ENCODE measurements at regions not wholly inside any gene's neighbourhood (a gene's known extent, or its start where the extent isn't known, plus 50 kb on each side); places are given as distances from the start of the nearest gene placed in this dataset.

DNA sequence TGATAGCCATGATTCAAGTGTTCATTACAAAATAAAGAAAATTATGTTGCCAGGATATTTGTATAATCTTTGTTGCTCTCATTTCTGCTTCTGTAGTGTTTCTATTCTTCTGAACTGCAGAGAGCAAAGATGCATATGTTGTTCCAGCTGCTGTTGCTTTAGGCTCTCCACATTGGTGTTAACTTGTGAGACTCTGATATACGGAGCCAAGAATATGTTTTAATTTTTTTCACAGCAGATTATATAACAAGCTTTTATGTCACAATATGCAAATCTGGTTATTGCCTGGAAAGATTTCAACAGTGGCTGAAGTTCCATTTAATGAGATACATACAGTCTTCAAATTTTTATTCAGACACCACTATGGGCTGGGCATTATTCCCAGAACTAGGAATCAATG lies 655.0 kb downstream of the GRXCR1 start:
- TF ChIP-seq GATA2 (IDR thresholded peaks at IDR 0.05; ENCODE audit: insufficient read depth, insufficient read length, low read depth, low read length): no peak
- TF ChIP-seq, protein P1, sequence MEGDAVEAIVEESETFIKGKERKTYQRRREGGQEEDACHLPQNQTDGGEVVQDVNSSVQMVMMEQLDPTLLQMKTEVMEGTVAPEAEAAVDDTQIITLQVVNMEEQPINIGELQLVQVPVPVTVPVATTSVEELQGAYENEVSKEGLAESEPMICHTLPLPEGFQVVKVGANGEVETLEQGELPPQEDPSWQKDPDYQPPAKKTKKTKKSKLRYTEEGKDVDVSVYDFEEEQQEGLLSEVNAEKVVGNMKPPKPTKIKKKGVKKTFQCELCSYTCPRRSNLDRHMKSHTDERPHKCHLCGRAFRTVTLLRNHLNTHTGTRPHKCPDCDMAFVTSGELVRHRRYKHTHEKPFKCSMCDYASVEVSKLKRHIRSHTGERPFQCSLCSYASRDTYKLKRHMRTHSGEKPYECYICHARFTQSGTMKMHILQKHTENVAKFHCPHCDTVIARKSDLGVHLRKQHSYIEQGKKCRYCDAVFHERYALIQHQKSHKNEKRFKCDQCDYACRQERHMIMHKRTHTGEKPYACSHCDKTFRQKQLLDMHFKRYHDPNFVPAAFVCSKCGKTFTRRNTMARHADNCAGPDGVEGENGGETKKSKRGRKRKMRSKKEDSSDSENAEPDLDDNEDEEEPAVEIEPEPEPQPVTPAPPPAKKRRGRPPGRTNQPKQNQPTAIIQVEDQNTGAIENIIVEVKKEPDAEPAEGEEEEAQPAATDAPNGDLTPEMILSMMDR (IDR thresholded peaks at IDR 0.05; ENCODE audit: extremely low read depth in 1 of 2, insufficient read depth in 1 of 2, low read depth in 1 of 2, low read length in 2 of 2): no peak
- no peak for TF ChIP-seq POLR2A (IDR thresholded peaks at IDR 0.05; ENCODE audit: low read depth, low read length)
